ENCODE measurements at regions not wholly inside any gene's neighbourhood (a gene's known extent, or its start where the extent isn't known, plus 50 kb on each side); places are given as distances from the start of the nearest gene placed in this dataset.

DNA sequence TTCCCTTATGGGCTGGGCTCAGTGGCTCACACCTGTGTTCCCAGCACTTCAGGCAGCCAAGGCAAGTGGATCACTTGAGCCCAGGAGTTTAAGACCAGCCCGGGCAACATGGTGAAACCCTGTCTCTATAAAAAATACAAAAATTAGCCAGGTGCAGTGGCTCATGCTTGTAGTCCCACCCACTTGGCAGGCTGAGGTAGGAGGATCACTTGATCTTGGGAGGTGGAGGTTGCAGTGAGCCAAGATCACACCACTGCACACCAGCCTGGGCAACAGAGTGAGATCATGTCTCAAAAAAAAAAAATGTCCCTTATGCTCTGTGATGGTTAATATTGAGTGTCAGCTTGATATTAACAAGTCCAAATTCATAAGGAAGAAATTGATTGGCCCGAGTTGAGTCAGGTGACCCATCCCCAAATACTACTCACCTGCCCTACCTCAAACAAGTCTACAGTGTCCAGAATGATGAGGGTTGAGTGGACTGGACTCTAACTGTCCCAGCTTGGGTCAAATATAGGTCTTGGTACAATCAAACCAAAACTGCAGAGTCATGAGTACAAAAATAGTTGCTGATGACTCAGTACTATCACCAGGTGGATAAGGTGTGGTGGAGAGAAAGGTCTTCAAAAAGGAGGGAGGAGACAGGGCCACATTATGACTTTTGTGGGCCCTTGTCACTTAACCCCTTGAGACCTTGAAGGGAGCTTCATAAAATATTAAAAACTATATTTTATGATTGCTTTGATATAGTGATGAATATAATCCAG is 161.0 kb downstream of the ZNF326 start:
- FAIRE-seq (no peak), DNase-seq (no peak), ATAC-seq (no peak)
- 62 to 65% methylated on average over 2 of the region's 2 CpGs for WGBS, 2 donors
- no peaks in the 10 kb centered on the region for H3K27me3 ChIP-seq
- TF ChIP-seq, protein P1, sequence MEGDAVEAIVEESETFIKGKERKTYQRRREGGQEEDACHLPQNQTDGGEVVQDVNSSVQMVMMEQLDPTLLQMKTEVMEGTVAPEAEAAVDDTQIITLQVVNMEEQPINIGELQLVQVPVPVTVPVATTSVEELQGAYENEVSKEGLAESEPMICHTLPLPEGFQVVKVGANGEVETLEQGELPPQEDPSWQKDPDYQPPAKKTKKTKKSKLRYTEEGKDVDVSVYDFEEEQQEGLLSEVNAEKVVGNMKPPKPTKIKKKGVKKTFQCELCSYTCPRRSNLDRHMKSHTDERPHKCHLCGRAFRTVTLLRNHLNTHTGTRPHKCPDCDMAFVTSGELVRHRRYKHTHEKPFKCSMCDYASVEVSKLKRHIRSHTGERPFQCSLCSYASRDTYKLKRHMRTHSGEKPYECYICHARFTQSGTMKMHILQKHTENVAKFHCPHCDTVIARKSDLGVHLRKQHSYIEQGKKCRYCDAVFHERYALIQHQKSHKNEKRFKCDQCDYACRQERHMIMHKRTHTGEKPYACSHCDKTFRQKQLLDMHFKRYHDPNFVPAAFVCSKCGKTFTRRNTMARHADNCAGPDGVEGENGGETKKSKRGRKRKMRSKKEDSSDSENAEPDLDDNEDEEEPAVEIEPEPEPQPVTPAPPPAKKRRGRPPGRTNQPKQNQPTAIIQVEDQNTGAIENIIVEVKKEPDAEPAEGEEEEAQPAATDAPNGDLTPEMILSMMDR (IDR thresholded peaks at IDR 0.05), result no peak
- no peaks in the 10 kb centered on the region for H3K4me1 ChIP-seq
- no peaks in the 10 kb centered on the region for H3K9me3 ChIP-seq
- intact Hi-C loops (cut with DNase I), result no loop called here
- no peak overlapping the region for H3K27ac ChIP-seq
- H3K4me3 ChIP-seq, result no peak overlapping the region
- H3K36me3 ChIP-seq, result no peaks in the 10 kb centered on the region

DNA sequence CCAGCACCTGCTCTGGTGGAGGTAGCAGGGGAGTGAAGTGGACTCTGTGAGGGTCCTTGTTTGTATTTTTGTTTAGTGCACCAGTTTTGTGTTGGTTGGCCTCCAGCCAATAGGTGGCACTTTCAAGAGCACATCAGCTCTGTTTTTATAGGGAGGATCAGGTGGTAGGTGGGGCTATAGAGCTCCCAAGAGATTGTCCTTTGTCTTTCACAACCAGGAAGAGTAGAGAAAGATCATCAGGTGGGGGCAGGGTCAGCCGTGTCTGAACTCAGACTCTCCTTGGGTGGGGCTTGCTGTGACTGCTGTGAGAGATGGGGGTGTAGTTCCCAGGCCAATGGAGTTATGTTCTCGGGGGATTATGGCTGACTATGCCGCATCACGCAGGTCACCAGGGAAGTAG is 159.8 kb downstream of the ZNF326 start:
- 74 to 77% methylated on average over 4 of the region's 4 CpGs for WGBS, 2 donors
- FAIRE-seq (no peak), ATAC-seq (no peak), DNase-seq (no peak)
- Histone ChIP-seq H3K27ac (no peak overlapping the region), H3K4me1 (no peaks in the 10 kb centered on the region), H3K36me3 (no peaks in the 10 kb centered on the region), H3K4me3 (no peak overlapping the region), H3K27me3 (no peaks in the 10 kb centered on the region), H3K9me3 (no peaks in the 10 kb centered on the region)
- TF ChIP-seq, protein P1 (IDR thresholded peaks at IDR 0.05), result no peak
- intact Hi-C loops (cut with DNase I), result no loop called here

DNA sequence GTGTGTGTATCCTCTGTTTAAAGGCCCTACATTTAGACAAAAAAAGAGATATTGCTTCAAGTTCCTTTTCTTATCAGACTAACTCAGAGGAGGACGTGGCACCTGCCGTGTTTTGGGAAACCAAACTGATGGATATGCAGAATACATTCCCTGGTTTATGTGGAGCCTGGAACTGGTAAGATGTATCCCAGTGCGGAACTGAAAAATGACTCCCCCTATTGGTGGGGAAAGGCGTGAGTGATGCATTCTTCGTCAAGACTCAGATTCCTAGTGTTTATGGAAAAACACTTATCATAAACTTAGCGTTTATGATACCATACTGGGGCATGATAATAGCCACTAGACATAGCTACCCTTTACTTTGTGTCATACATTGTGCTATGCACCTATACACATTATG is 154.2 kb downstream of the ZNF326 start:
- ATAC-seq (no peak), DNase-seq (no peak), FAIRE-seq (no peak)
- intact Hi-C loops (cut with DNase I), result no loop called here
- Histone ChIP-seq H3K9me3 (no peaks in the 10 kb centered on the region), H3K27me3 (no peaks in the 10 kb centered on the region), H3K4me3 (no peak overlapping the region), H3K4me1 (no peaks in the 10 kb centered on the region), H3K36me3 (no peaks in the 10 kb centered on the region), H3K27ac (no peak overlapping the region)
- 57 to 73% methylated on average over 6 of the region's 6 CpGs for WGBS, 2 donors
- TF ChIP-seq, protein P1 (IDR thresholded peaks at IDR 0.05), result no peak

DNA sequence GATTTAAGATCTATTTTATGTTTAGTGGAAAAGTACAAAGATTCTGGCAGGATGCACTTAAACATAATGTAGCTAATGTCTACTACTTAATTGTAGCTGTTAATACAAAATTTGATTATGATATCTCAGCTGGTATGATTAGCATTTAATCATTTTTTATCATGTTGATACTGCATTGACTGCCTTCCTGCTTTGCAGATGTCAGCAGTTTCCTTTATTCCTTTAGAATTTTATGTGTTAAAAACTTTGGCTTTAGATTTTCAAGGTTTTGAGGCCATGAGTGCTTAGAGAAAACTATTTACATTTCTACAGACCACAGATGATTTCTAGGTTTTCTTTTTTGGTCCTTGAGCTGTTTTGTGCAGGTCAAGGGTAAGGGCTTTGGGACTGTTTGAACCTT is 152.2 kb downstream of the ZNF326 start:
- TF ChIP-seq, protein P1 (IDR thresholded peaks at IDR 0.05), result no peak
- no peak overlapping the region for H3K27ac ChIP-seq
- no peaks in the 10 kb centered on the region for H3K9me3 ChIP-seq
- H3K4me3 ChIP-seq, result no peak overlapping the region
- H3K4me1 ChIP-seq, result no peaks in the 10 kb centered on the region
- no peak for FAIRE-seq
- ATAC-seq, result no peak
- no peak for DNase-seq
- no peaks in the 10 kb centered on the region for H3K36me3 ChIP-seq
- no peaks in the 10 kb centered on the region for H3K27me3 ChIP-seq
- intact Hi-C loops (cut with DNase I), result no loop called here

DNA sequence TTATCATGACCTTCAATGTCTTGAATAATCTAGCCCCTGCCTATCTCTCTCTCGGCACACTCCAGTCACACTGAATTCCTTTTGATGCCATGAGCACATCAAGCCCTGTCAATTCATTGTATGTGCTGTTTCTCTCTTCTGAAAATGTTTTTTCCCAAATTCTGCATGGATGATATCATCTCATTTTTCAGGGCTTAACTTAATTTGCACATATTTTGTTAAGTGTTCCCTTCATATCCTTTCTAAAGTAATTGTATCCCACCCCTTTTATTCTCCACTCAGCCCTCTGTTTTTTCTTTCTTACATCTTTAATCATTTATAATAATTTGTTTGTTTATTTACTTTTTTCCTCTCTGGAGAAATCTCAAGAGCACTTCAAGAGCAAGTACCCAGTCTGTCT is 149.9 kb downstream of the ZNF326 start:
- no peaks in the 10 kb centered on the region for H3K36me3 ChIP-seq
- no peaks in the 10 kb centered on the region for H3K4me1 ChIP-seq
- WGBS, 2 donors, result 46 to 81% methylated on average over 1 of the region's 1 CpG
- FAIRE-seq (no peak), ATAC-seq (no peak), DNase-seq (no peak)
- no peak overlapping the region for H3K27ac ChIP-seq
- no peaks in the 10 kb centered on the region for H3K27me3 ChIP-seq
- no peaks in the 10 kb centered on the region for H3K9me3 ChIP-seq
- intact Hi-C loops (cut with DNase I), result no loop called here
- no peak overlapping the region for H3K4me3 ChIP-seq
- TF ChIP-seq, protein P1 (IDR thresholded peaks at IDR 0.05), result no peak

Data from pancreas (tissue), 10 donors.